Breast epithelium (tissue), 3 donors: ENCODE measurements at regions not wholly inside any gene's neighbourhood (a gene's known extent, or its start where the extent isn't known, plus 50 kb on each side); places are given as distances from the start of the nearest gene placed in this dataset.

Source experiments
- CTCF ChIP-seq, 3 donors: fragments of 450-650 bp; IDR thresholded peaks; one replicate each; pipeline ENCODE4 v1.5.1; 2016 to 2017; ENCODE audit warnings: antibody characterized with exemption in 3 of 3, mild to moderate bottlenecking in 3 of 3, moderate library complexity in 3 of 3
- POLR2A ChIP-seq: fragments of 450-650 bp; IDR thresholded peaks from one replicate; pipeline ENCODE4 v1.6.1; 2016; ENCODE audit warnings: antibody characterized with exemption, mild to moderate bottlenecking, moderate library complexity

GRCh38 chr15:49715211-49715610 is 94.4 kb downstream of the DTWD1 start:
- TF ChIP-seq CTCF (IDR thresholded peaks at IDR 0.05) (no peak), POLR2A (no peak)
